HG02610 (cell line): ENCODE measurements at regions not wholly inside any gene's neighbourhood (a gene's known extent, or its start where the extent isn't known, plus 50 kb on each side); places are given as distances from the start of the nearest gene placed in this dataset.
"Not testable (repeated sequence)": the region's sequence is repeated elsewhere in the genome, so short reads cannot be mapped to it uniquely, and the experiment has no call there.

ENCODE experiments used
- ATAC-seq: cut with Tn5 transposase; IDR thresholded peaks from one replicate; pipeline ENCODE4 v1.9.1; 2021; ENCODE audit warnings: mild to moderate bottlenecking, moderate library complexity; ENCODE audit not compliant: unreplicated experiment

- ATAC-seq, result no peak
Observed at GRCh38 chr5:86493777-86494176, 124.0 kb upstream of the COX7C start.

GRCh38 chr5:86500947-86501346, 116.8 kb upstream of the COX7C start:
- no peak for ATAC-seq

- ATAC-seq, result no peak
Observed at GRCh38 chr5:86507574-86507973, 110.2 kb upstream of the COX7C start.

- not testable (repeated sequence) for ATAC-seq
Observed at GRCh38 chr5:86510330-86510915, 107.3 kb upstream of the COX7C start.

- no peak for ATAC-seq
Observed at GRCh38 chr5:86523718-86524117, 94.0 kb upstream of the COX7C start.

- no peak for ATAC-seq
Observed at GRCh38 chr5:86525622-86526021, 92.1 kb upstream of the COX7C start.

- ATAC-seq, result no peak
Observed at GRCh38 chr5:86526811-86527348, 90.9 kb upstream of the COX7C start.

GRCh38 chr5:86532429-86532828, 85.3 kb upstream of the COX7C start:
- ATAC-seq, result no peak

- ATAC-seq, result no peak
Observed at GRCh38 chr5:86536396-86536795, 81.3 kb upstream of the COX7C start.

- no peak for ATAC-seq
Observed at GRCh38 chr5:86542532-86542931, 75.2 kb upstream of the COX7C start.

GRCh38 chr5:86546044-86546443, 71.7 kb upstream of the COX7C start:
- no peak for ATAC-seq

GRCh38 chr5:86546582-86546981, 71.2 kb upstream of the COX7C start:
- ATAC-seq, result no peak

- no peak for ATAC-seq
Observed at GRCh38 chr5:86554638-86555037, 63.1 kb upstream of the COX7C start.

GRCh38 chr5:86557920-86558319, 59.8 kb upstream of the COX7C start:
- ATAC-seq, result no peak

GRCh38 chr5:86565197-86565789, 52.4 kb upstream of the COX7C start:
- peak; percentile 43 for ATAC-seq

GRCh38 chr5:86566030-86566429, 51.7 kb upstream of the COX7C start:
- not testable (repeated sequence) for ATAC-seq
